H1 (cell line): ENCODE measurements at regions not wholly inside any gene's neighbourhood (a gene's known extent, or its start where the extent isn't known, plus 50 kb on each side); places are given as distances from the start of the nearest gene placed in this dataset.

Experiments used
- CHD7 ChIP-seq: fragments of 300-600 bp; sonication (generic); IDR thresholded peaks from 2 replicates; pipeline ENCODE4 v1.7.1; 2012; ENCODE audit warnings: low read length, moderate library complexity, mild to moderate bottlenecking, inconsistent platforms; ENCODE audit not compliant: insufficient replicate concordance

GRCh38 chr2:216305574-216305973 is 66.7 kb downstream of the MARCHF4 start (continued):
- TF ChIP-seq CHD7, result no peak
